Smooth muscle cell (in vitro differentiated cells): ENCODE measurements at regions not wholly inside any gene's neighbourhood (a gene's known extent, or its start where the extent isn't known, plus 50 kb on each side); places are given as distances from the start of the nearest gene placed in this dataset.

Source experiments
- DNase-seq: peaks from one replicate; lab custom pipeline; 2025; ENCODE audit not compliant: unreplicated experiment; lab: John Stamatoyannopoulos, UW
- H2AFZ ChIP-seq: fragments of 200-600 bp; sonication (generic); 2 replicates; pipeline ENCODE4 v1.6.0; 2016; ENCODE audit warnings: antibody characterized with exemption, low read depth, mild to moderate bottlenecking
- H3F3A ChIP-seq: fragments of 200-600 bp; sonication (generic); 2 replicates; pipeline ENCODE4 v1.6.0; 2017; ENCODE audit warnings: antibody characterized with exemption, low read depth
- H3K27ac ChIP-seq: fragments of 200-600 bp; sonication (generic); 2 replicates; pipeline ENCODE4 v1.5.1; 2016; ENCODE audit warnings: low read depth, mild to moderate bottlenecking
- H3K27me3 ChIP-seq: fragments of 200-600 bp; sonication (generic); 2 replicates; pipeline ENCODE4 v1.6.1; 2016; ENCODE audit warnings: low read depth, mild to moderate bottlenecking
- H3K36me3 ChIP-seq: fragments of 200-600 bp; sonication (generic); 2 replicates; pipeline ENCODE4 v1.5.1; 2016; ENCODE audit warnings: low read depth
- H3K4me1 ChIP-seq: fragments of 200-600 bp; sonication (generic); 2 replicates; pipeline ENCODE4 v1.5.1; 2016; ENCODE audit warnings: low read depth
- H3K4me2 ChIP-seq: fragments of 200-600 bp; sonication (generic); 2 replicates; pipeline ENCODE4 v1.6.0; 2016; ENCODE audit warnings: mild to moderate bottlenecking
- H3K4me3 ChIP-seq: fragments of 200-600 bp; sonication (generic); 2 replicates; pipeline ENCODE4 v1.5.1; 2016; ENCODE audit warnings: mild to moderate bottlenecking
- H3K79me2 ChIP-seq: fragments of 200-600 bp; sonication (generic); 2 replicates; pipeline ENCODE4 v1.6.0; 2016; ENCODE audit warnings: low read depth, mild to moderate bottlenecking
- H3K9ac ChIP-seq: fragments of 200-600 bp; sonication (generic); 2 replicates; pipeline ENCODE4 v1.6.0; 2016; ENCODE audit warnings: low read depth
- H3K9me3 ChIP-seq: fragments of 200-600 bp; sonication (generic); replicated peaks from 2 replicates; pipeline ENCODE4 v1.5.1; 2016; ENCODE audit warnings: low read depth
- H4K20me1 ChIP-seq: fragments of 200-600 bp; sonication (generic); 2 replicates; pipeline ENCODE4 v1.6.0; 2016; ENCODE audit warnings: low read depth
- CTCF ChIP-seq: fragments of 200-600 bp; sonication (generic); IDR thresholded peaks from 2 replicates; pipeline ENCODE4 v1.5.1; 2017; ENCODE audit warnings: borderline replicate concordance, mild to moderate bottlenecking, antibody characterized with exemption; ENCODE audit not compliant: insufficient read depth, poor library complexity, severe bottlenecking
- WGBS: methylation state at CpG from one replicate; pipeline ENCODE4 v1.1.7; 2016; ENCODE audit warnings: low lambda C conversion rate; 5-methylcytosine and 5-hydroxymethylcytosine counted together

GRCh38 chr5:174189654-174190541 is 144.4 kb downstream of the NSG2 start:
- 88% methylated on average over 19 of the region's 19 CpGs for WGBS
- H4K20me1 ChIP-seq: no peaks in the 10 kb centered on the region
- no peak overlapping the region for H2AFZ ChIP-seq
- H3K27me3 ChIP-seq: peaks cover 17% of the 10 kb centered on the region
- no peak for DNase-seq
- H3F3A ChIP-seq: no peaks in the 10 kb centered on the region
- H3K4me1 ChIP-seq: no peaks in the 10 kb centered on the region
- no peaks in the 10 kb centered on the region for H3K79me2 ChIP-seq
- H3K9ac ChIP-seq: no peak overlapping the region
- TF ChIP-seq CTCF: no peak
- no peak overlapping the region for H3K4me3 ChIP-seq
- H3K4me2 ChIP-seq: no peak overlapping the region
- no peaks in the 10 kb centered on the region for H3K9me3 ChIP-seq
- no peaks in the 10 kb centered on the region for H3K36me3 ChIP-seq
- no peak overlapping the region for H3K27ac ChIP-seq

- 85% methylated on average over 4 of the region's 4 CpGs for WGBS
- H3K9ac ChIP-seq: no peak overlapping the region
- H3K27ac ChIP-seq: no peak overlapping the region
- H3K4me2 ChIP-seq: no peak overlapping the region
- TF ChIP-seq CTCF: no peak
- DNase-seq: no peak
- H3F3A ChIP-seq: no peaks in the 10 kb centered on the region
- no peaks in the 10 kb centered on the region for H3K9me3 ChIP-seq
- no peaks in the 10 kb centered on the region for H3K4me1 ChIP-seq
- no peaks in the 10 kb centered on the region for H4K20me1 ChIP-seq
- no peaks in the 10 kb centered on the region for H3K79me2 ChIP-seq
- H3K36me3 ChIP-seq: no peaks in the 10 kb centered on the region
- H3K27me3 ChIP-seq: peaks cover 13% of the 10 kb centered on the region
- no peak overlapping the region for H2AFZ ChIP-seq
- no peak overlapping the region for H3K4me3 ChIP-seq
Measured at GRCh38 chr5:174191076-174191475, 145.6 kb downstream of the NSG2 start.

- Histone ChIP-seq H3K4me3 (no peak overlapping the region), H2AFZ (no peak overlapping the region), H3K79me2 (no peaks in the 10 kb centered on the region), H3K9ac (no peak overlapping the region), H3F3A (no peaks in the 10 kb centered on the region), H3K36me3 (no peaks in the 10 kb centered on the region), H3K9me3 (no peaks in the 10 kb centered on the region), H3K27ac (no peak overlapping the region), H3K4me2 (no peak overlapping the region), H3K27me3 (peaks cover 5% of the 10 kb centered on the region), H4K20me1 (no peaks in the 10 kb centered on the region), H3K4me1 (no peaks in the 10 kb centered on the region)
- TF ChIP-seq CTCF: no peak
- no peak for DNase-seq
- WGBS: 86% methylated on average over 9 of the region's 10 CpGs
Measured at GRCh38 chr5:174191850-174192655, 146.5 kb downstream of the NSG2 start.
